HG03064 (cell line): ENCODE measurements at regions not wholly inside any gene's neighbourhood (a gene's known extent, or its start where the extent isn't known, plus 50 kb on each side); places are given as distances from the start of the nearest gene placed in this dataset.
"Not testable (repeated sequence)": the region's sequence is repeated elsewhere in the genome, so short reads cannot be mapped to it uniquely, and the experiment has no call there.

Experiments used
- ATAC-seq: cut with Tn5 transposase; IDR thresholded peaks from one replicate; pipeline ENCODE4 v1.9.1; 2021; ENCODE audit warnings: low read depth; ENCODE audit not compliant: unreplicated experiment

DNA sequence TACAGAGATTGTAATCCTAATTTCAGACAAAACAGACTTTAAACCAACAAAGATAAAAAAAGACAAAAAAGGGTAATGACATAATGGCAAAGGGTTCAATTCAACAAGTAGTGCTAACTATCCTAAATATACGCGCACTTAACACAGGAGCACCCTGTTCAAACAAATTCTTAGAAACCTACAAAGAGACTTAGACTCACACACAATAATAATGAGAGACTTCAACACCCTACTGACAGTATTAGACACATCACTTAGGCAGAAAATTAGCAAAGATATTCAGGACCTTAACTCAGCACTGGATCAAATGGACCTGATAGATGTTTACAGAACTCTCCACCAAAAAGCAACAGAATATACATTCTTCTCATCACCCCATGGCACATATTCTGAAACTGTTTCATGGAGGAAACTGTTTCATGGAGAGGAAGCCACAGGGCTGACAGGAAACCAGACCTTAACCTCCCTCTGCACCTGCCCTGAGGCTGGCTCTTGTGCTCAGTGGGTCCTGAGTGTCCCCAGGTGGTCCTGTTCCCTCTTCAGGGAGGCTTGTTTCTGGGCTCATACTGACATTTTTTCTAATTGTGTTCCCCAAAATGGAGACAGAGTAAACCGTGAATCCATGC is 54.7 kb downstream of the OR4M2 start:
- not testable (repeated sequence) for ATAC-seq

DNA sequence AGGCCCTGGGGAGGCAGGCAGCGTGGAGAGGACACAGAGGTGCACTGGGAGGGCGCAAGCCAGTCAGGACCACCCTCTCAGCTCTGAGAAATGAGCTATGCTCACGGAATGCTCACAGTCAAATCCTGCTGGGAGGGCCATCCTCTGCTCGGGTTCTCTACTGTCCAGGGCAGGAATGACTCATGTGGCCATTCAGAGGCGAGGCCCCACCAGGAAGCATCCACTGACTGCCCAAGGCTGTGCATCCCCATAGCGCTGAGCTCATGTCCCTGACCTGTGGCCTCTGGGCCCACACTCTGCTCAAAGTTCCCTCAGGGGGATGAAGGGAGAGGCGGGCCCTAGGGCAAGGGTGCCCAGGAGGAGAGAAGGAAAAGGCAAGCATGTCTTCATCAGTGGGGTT is 57.2 kb downstream of the OR4M2 start:
- not testable (repeated sequence) for ATAC-seq

DNA sequence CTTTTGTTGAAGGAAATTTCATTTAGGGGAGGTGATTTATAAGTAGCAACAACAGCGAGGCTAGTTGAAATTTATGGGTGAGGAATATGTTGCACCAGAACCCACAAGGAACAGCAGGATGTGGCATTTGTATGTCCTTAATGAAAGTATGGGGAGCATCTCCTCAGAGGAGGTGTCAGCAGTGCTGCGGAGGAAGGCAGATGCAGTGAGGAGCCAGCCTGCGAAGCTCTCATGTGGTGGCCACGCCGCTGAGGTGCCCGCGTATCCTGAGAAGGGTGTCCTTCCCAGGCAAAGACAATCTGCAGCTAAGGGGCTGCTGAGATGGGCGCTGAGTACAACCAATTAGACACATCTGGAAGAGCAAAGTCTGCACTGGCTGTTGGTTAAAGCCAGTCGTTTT is 60.8 kb downstream of the OR4M2 start:
- ATAC-seq: not testable (repeated sequence)

DNA sequence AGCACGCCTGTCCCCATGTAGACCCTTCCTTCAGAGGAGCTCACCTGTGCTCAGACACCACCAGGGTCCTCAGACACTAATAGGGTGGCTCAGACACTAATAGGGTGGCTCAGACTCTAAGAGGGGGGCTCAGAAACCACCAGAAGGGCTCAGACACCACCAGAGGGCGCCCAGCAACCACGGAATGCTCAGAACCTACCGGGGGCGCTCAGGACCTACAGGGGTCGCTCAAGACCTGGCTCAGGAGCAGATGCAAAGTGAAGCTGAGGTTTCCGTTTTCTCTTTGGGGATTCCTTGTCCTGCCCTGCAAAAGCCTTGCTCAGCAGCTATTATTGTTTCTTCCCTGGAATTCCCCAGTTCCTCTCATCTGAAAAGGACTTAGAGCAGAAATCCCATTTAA is 67.8 kb downstream of the OR4M2 start:
- peak; percentile 65 for ATAC-seq

DNA sequence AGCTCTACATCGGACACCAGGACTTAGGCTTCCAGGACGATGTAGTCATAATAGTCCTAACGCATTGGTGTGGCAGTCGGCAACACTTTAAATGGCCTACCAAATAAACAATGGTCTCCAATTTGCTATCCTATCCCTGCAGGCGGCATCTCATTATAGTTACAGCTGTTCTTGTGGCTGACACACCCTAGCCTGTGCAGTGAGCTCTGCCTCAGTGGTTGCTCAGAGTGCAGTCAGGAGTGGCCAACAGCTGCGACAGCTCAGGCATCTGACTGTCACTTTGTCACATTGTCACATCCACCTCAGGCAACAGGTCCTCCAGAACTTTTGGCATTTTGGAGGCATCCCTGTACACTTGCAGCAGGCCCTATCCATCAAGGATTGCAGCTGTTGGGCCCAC is 77.9 kb downstream of the OR4M2 start:
- not testable (repeated sequence) for ATAC-seq

DNA sequence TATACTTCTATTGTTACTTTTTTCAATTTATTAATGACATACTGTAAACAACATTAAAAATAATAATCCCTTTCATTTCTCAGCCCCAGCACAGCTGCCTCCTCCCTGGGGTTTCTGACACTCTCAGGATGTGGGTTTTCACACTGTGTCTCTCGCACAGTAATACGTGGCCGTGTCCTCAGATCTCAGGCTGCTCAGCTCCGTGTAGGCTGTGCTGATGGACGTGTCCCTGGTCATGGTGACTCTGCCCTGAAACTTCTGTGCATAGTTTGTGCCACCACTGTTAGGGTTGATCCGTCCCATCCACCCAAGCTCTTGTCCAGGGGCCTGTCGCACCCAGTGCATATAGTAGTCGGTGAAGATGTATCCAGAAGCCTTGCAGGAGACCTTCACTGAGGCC is 80.0 kb downstream of the OR4M2 start:
- ATAC-seq: not testable (repeated sequence)

DNA sequence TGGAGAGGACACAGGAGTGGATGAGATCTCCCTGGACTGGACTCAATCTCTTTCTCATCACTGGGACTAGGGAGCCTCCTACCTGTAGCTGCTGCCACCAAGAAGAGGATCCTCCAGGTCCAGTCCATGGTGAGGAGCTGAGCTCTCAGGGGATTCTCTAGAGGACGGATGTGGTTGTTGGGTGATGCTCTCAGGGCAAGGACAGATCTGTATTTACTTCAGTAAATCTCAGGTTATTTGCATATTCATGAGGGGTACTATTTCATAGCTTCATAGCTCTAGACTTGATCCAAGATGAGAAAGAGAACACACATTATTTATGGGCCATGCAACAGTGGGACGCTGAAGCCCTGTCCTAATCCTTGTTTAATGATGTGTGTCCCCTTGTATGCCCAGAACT is 80.4 kb downstream of the OR4M2 start:
- peak; percentile 77 for ATAC-seq

DNA sequence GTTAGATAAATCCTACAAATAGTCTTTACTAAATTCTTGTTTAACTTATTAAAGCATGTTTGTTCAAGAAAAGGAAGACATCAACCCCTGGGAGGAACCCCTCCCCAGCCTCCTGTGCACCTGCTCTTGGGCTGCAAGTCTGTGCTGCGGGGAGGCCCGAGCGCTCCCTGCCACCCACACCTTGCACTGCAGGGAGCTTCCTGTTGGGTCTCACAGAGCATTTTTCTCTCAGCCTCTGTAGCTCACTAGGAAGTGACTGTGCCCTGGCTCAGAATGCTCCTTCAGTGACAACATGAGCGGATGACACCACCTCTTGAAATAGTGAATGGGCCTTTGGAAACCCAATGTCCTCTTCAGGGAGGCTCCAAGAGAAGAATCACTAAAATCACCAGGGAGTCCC is 81.1 kb downstream of the OR4M2 start:
- ATAC-seq: peak; percentile 74

DNA sequence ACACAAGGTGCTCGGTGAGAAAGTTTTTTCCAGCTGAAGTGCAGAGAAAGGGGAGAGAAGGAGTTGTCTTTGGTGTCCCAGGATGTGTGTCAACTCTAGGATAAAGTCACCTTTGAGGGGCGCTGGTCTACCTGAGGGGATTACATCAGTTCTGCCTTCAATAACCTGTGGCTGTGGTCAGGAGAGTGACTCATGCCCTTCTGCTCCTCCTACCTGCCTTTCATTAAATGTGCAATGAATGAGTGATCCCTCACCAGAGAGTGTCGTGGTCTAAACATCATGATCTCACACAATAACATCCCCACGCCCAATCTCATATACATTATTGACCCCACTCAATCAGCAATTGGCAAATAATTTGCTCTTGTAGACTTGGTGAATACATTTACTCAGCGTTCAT is 83.4 kb downstream of the OR4M2 start:
- ATAC-seq: not testable (repeated sequence)

DNA sequence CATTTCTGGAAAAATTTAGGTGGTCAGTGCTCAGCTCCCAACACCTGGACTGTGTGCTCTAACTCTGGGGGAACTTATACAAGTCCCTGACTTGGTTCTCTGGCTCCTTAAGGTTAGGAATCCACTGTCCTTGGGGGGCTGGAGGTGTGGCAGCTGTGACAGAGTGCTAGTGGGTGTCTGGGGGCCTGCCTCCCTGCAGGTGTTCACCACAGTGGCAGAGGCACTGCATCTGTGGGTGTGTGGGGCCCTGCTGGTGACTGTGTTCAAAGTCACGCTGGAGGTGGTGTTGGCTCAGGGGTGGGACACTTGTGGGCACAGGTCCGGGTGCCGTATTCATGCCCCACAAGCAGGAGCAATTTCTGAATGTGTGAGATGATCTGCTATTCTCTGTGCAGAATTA is 87.2 kb downstream of the OR4M2 start:
- ATAC-seq: not testable (repeated sequence)

DNA sequence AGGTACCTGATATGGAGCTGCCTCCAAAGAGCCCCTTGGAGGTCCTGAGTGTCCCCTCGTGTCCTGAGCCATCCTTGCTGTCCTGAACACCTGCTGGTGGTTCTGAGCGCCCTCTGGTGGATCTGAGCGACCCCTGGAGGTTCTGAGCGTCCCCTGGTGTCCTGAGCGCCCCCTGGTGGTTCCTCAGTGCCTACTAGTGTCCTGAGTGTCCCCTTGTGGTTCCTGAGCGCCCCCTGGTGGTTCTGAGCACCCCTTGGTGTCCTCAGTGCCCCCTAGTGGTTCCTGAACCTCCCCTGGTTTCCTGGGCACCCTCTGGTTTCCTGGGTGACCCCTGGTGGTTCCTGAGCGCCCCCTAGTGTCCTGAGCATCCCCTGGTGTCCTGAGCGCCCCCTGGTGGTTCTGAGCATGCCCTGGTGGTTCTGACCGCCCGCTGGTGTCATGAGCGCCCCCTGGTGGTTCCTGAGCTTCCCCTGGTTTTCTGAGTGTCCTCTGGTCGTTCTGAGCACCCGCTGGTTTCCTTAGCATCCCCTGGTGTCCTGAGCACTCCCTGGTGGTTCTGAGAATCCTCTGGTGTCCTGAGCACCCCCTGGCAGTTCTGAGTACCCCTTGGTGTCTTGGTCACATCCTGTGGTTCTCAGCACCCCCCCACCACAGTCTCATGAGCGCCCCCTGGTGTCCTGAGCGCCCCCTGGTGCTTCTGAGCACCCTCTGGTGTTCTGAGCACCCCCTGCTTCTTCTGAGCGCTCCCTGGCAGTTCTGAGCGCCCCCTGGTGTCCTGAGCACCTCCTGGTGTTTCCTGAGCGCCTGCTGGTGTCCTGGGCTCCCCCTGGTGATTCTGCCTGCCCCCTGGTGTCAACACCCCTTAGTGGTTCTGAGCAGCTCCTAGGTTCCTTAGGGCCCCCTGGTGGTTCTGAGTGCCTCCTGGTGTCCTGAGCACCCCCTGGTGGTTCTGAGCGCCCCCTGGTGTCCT is 93.0 kb downstream of the OR4M2 start:
- ATAC-seq: peak; percentile 70

DNA sequence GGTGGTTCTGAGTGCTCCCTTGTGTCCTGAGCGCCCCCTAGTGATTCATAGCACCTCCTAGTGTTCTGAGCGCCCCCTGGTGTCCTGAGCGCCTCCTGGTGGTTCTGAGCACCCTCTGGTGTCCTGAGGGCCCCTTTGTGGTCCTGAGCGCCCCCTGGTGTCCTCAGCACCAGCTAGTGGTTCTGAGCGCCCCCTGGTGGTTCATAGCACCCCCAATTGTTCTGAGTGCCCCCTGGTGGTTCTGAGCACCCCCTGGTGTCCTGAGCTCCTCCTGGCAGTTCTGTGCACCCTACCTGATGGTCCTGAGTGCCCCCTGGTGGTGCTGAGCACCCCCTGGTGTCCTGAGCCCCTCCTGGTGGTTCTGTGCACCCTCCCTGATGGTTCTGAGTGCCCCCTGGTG is 93.8 kb downstream of the OR4M2 start:
- peak; percentile 54 for ATAC-seq

DNA sequence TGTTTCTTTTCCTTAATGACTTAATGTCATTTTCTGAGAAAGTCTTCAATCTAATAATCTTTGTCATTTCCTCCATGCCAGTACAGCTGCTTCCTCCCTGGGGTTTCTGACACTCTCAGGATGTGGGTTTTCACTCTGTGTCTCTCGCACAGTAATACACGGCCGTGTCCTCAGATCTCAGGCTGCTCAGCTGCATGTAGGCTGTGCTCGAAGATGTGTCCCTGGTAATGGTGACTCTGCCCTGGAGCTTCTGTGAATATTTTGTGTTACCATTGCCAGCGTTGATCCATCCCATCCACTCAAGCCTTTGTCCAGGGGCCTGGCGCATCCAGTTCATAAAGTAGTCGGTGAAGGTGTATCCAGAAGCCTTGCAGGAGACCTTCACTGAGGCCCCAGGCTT is 97.6 kb downstream of the OR4M2 start:
- not testable (repeated sequence) for ATAC-seq

DNA sequence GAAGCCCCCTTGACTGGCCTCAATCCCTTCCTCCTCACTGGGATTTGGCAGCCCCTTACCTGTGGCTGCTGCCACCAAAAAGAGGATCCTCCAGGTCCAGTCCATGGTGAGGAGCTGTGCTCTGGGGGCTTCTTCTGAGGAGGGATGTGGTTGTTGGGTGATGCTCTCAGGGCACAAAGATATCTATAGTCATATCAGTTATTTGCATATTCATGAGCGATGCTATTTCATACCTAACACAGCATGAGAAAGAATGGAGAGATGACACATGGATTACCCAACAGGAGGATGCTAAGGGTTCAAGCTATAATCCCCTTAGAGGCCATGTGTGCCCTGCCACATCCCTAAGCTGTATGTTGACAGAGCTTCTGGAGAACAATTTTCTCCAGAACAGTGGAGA is 98.1 kb downstream of the OR4M2 start:
- ATAC-seq: not testable (repeated sequence)

DNA sequence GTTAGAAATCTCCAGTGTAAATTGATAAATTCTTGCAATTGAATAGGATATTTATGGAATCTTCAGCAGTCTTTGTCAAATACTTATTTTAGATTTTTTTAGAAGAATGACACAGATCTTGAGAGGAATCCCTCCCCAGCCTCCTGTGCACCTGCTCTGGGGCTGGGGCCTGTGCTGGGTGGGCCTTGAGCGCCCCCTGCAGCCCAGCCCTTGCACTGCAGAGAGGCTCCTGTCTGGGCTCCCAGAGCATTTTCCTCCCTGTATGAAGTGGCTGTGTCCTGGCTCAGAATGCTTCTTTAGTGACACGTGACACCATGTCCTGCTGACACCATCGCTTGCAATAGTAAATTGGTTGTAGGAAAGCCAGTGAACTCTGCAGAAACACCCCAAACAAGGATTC is 98.7 kb downstream of the OR4M2 start:
- not testable (repeated sequence) for ATAC-seq

DNA sequence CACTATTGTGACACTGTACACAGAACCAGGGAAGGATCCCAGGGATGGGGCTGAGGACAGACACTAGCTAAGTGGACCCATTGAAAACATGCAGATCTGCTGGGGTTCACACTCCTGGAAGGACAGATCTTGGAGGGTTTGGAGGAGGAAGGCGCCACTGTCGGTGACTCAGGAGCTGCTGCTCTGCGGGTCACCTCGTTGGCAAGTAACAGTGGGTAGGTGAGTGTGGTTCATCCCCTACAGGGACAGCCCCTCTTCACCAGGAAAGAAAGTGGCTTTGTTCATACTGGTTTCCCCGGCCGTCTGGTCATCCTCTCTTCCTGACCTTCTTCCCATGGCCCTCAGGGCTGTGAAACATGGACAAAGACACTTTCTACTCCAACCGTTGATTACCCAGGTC is 100.3 kb downstream of the OR4M2 start:
- ATAC-seq: not testable (repeated sequence)

DNA sequence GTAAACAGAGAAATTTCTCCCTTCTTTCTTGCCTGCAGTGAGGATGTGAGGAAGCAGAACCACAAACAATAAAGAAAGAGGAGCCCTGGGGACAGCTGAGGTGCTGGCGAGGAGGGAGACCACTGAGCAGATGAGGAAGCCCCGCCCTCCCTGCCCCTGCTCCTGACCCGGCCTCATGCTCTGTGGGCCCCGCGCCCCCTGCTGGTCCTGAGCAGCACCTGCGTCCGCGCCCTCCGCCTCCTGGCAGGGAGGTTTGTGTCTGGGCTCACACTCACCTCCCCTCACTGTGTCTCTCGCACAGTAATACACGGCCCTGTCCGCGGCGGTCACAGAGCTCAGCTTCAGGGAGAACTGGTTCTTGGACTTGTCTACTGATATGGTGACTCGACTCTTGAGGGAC is 104.4 kb downstream of the OR4M2 start:
- not testable (repeated sequence) for ATAC-seq

DNA sequence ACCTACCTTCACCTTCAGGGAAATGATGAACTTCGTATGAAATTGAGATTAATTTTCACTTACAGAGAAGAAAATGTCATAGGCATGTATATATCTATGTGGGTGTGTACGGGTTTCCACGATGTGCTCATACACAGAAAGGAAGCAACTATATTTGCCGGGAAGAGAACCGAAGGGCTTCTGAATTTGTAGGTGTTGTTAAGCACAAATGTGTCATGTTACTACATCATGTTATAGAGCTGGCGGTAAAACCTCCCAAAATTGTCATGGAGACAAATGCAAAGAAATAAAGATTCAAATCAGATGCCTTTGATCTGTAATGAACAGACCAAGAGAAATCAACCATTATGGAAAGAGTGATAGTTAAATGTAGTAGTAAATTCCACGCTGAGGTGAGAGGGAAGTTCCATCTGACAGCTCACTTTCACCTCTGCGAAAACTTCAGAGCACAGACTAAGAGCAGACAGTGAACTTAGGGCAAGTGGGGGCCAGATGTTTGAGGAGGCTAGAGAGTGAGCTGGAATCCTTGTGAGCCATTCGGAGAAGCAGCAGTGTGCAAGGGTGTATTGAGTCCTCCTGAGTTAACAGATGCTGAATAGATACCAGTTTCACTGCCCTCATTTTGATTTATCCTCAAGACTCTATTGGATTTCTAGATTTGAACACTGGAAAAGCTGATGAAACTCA is 106.7 kb downstream of the OR4M2 start:
- not testable (repeated sequence) for ATAC-seq

DNA sequence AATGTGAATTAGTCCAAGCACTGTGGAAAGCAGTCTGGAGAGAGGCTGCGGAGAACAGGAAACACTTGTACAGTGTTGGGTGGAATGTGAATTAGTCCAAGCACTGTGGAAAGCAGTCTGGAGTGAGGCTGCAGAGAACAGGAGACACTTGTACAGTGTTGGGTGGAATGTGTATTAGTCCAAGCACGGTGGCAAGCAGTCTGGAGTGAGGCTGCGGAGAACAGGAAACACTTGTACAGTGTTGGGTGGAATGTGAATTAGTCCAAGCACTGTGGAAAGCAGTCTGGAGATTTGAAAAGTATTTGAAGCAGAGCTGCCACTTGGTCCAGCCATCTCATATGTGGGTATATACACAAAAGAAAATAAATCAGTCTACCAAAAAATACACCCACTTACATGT is 111.5 kb downstream of the OR4M2 start:
- not testable (repeated sequence) for ATAC-seq

DNA sequence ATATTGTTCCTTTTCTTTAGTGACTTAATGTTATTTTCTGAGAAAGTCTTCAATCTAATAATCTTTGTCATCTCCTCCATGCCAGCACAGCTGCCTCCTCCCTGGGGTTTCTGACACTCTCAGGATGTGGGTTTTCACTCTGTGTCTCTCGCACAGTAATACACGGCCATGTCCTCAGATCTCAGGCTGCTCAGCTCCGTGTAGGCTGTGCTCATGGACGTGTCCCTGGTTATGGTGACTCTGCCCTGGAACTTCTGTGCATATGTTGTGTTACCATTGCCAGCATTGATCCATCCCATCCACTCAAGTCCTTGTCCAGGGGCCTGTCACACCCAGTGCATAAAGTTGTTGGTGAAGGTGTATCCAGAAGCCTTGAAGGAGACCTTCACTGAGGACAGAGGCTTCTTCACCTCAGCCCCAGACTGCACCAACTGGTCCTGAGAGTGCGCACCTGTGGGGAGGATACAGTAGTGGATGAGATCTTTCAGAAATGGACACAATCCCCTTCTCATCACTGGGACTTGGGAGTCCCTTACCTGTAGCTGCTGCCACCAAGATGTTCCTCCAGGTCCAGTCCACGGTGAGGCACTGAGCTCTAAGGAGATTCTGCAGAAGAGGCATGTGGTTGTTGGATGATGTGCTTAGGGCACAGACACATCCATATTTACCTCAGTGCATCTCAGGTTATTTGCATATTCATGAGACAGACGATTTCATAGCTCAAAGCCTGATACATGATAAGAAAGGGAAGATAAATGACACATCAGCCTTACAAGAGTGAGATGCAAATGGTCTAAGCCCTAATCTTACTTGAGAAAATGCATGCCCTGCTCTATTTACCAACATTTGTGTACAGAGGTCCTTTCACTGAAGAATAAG is 114.7 kb downstream of the OR4M2 start:
- ATAC-seq: not testable (repeated sequence)
